Kidney epithelial cell (primary cell): ENCODE measurements at regions not wholly inside any gene's neighbourhood (a gene's known extent, or its start where the extent isn't known, plus 50 kb on each side); places are given as distances from the start of the nearest gene placed in this dataset.

Experiments
- DNase-seq: peaks from one replicate; pipeline ENCODE4 v3.0.0-alpha.2; 2010; ENCODE audit warnings: low read depth
- H3K27me3 ChIP-seq: 2 replicates; pipeline ENCODE4 v1.6.0; 2011; ENCODE audit warnings: low read length; ENCODE audit not compliant: control insufficient read depth, insufficient read depth
- H3K36me3 ChIP-seq: 2 replicates; pipeline ENCODE4 v1.5.1; 2011; ENCODE audit warnings: low read length; ENCODE audit not compliant: control insufficient read depth, insufficient read depth
- H3K4me3 ChIP-seq: 2 replicates; pipeline ENCODE4 v1.5.1; 2011; ENCODE audit warnings: low read depth, mild to moderate bottlenecking, control low read depth, low read length
- TF ChIP-seq, protein P1 (sequence below): IDR thresholded peaks from 2 replicates; pipeline ENCODE4 v1.5.1; 2011; ENCODE audit warnings: mild to moderate bottlenecking, moderate library complexity, low read length, control low read depth, inconsistent platforms; ENCODE audit not compliant: insufficient read depth, poor library complexity, severe bottlenecking

DNA sequence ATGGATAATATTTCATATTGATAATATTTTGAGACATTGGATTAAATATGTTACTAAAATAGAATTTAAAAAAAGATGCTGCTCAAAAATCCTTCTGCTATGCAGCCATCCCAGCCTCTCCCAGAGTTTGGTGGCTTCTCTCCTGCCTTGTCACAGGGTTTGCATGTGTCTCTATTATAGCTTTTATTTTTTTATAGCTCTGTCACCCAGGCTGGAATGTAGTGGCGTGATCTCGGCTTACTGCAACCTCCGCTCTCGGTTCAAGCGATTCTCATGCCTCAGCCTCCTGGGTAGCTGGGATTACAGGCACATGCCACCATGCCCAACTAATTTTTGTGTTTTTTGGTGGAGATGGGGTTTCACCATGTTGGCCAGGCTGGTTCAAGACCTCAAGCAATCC is 50.7 kb upstream of the ID3 start:
- TF ChIP-seq, protein P1, sequence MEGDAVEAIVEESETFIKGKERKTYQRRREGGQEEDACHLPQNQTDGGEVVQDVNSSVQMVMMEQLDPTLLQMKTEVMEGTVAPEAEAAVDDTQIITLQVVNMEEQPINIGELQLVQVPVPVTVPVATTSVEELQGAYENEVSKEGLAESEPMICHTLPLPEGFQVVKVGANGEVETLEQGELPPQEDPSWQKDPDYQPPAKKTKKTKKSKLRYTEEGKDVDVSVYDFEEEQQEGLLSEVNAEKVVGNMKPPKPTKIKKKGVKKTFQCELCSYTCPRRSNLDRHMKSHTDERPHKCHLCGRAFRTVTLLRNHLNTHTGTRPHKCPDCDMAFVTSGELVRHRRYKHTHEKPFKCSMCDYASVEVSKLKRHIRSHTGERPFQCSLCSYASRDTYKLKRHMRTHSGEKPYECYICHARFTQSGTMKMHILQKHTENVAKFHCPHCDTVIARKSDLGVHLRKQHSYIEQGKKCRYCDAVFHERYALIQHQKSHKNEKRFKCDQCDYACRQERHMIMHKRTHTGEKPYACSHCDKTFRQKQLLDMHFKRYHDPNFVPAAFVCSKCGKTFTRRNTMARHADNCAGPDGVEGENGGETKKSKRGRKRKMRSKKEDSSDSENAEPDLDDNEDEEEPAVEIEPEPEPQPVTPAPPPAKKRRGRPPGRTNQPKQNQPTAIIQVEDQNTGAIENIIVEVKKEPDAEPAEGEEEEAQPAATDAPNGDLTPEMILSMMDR, result no peak
- Histone ChIP-seq H3K4me3 (no peak overlapping the region), H3K27me3 (peaks cover 2% of the 10 kb centered on the region), H3K36me3 (no peaks in the 10 kb centered on the region)
- no peak for DNase-seq
